K562 (cell line): ENCODE measurements at regions not wholly inside any gene's neighbourhood (a gene's known extent, or its start where the extent isn't known, plus 50 kb on each side); places are given as distances from the start of the nearest gene placed in this dataset.

Experiments
- BACH1 ChIP-seq: fragments of 200-800 bp; sonication (Bioruptor generic); IDR thresholded peaks from 2 replicates; pipeline ENCODE4 v1.6.1; 2016; ENCODE audit warnings: missing genetic modification characterization, missing compliant biosample characterization
- CBX1 ChIP-seq: sonication (generic); IDR thresholded peaks from 2 replicates; pipeline ENCODE4 v1.6.1; 2016; ENCODE audit warnings: antibody characterized with exemption, low read depth, mild to moderate bottlenecking
- CEBPB ChIP-seq: fragments of 450-650 bp; IDR thresholded peaks from 2 replicates; pipeline ENCODE4 v1.6.1; 2016; ENCODE audit warnings: missing genetic modification characterization, missing compliant biosample characterization
- FOXM1 ChIP-seq, 2 experiments: fragments of 450-650 bp in 1 of 2; sonication (generic) in 1 of 2; formaldehyde crosslinking in 1 of 2; IDR thresholded peaks; 2 replicates each; pipeline versions ENCODE4 v1.6.1 to v1.9.0; 2017 to 2022; ENCODE audit warnings: low read depth in 2 of 2, mild to moderate bottlenecking in 2 of 2, missing genetic modification reagents in 1 of 2, moderate library complexity in 1 of 2
- POLR2AphosphoS5 ChIP-seq: IDR thresholded peaks from 2 replicates; pipeline ENCODE4 v1.6.1; 2011; ENCODE audit warnings: mild to moderate bottlenecking, low read depth, low read length, moderate library complexity; ENCODE audit not compliant: control insufficient read depth, insufficient read depth
- SLC30A9 ChIP-seq: fragments of 250-450 bp; sonication (Bioruptor Pico); IDR thresholded peaks from 2 replicates; pipeline ENCODE4 v1.8.0; 2022; ENCODE audit warnings: mild to moderate bottlenecking, moderate library complexity
- TF ChIP-seq, protein P1 (sequence below), 3 experiments: IDR thresholded peaks in 2 of 3; conservative IDR thresholded peaks in 1 of 3; 2 replicates each; pipeline ENCODE4 v1.5.1; 2011 to 2012; ENCODE audit warnings: low read length in 3 of 3, mild to moderate bottlenecking in 3 of 3, control low read depth in 2 of 3, improper control_type of control experiment in 1 of 3, inconsistent platforms in 1 of 3, low read depth in 1 of 3, mixed read lengths in 1 of 3, moderate library complexity in 1 of 3; ENCODE audit not compliant: insufficient read depth in 2 of 3
- TF ChIP-seq, protein P2 (sequence below): fragments of 250-450 bp; sonication (Bioruptor Pico); IDR thresholded peaks from 2 replicates; pipeline ENCODE4 v1.8.0; 2021; ENCODE audit warnings: moderate library complexity, mild to moderate bottlenecking, inconsistent platforms
- TF ChIP-seq, protein P3 (sequence below): sonication (generic); formaldehyde crosslinking; IDR thresholded peaks from 2 replicates; pipeline ENCODE4 v1.8.1; 2023; ENCODE audit warnings: mild to moderate bottlenecking, missing genetic modification reagents
- TF ChIP-seq, protein P4 (sequence below): fragments of 250-450 bp; sonication (Bioruptor Pico); IDR thresholded peaks from 2 replicates; pipeline ENCODE4 v1.6.1; 2021; ENCODE audit warnings: mild to moderate bottlenecking

DNA sequence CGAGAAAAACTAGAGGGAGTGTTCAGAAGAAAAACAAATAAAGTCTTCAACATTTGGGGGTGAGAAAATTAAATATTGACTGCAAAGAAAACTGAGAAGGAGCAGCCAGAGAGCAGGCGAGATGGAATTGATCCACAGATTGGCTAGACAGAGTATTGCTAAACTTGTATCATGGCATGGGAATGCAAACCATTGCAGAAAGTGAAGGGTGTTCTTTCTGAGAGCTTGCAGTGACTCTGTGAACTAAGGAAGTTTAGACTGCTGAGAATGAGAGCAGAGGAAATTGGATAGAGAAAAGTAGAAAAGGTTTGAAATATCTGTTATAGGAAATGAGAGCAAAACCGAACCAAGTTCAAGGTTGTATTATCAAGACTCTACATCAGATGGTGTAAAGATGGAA lies 191.5 kb downstream of the HS3ST3A1 start:
- TF ChIP-seq SLC30A9 (CRISPR knock-in tag), result no peak
- TF ChIP-seq, protein P1, sequence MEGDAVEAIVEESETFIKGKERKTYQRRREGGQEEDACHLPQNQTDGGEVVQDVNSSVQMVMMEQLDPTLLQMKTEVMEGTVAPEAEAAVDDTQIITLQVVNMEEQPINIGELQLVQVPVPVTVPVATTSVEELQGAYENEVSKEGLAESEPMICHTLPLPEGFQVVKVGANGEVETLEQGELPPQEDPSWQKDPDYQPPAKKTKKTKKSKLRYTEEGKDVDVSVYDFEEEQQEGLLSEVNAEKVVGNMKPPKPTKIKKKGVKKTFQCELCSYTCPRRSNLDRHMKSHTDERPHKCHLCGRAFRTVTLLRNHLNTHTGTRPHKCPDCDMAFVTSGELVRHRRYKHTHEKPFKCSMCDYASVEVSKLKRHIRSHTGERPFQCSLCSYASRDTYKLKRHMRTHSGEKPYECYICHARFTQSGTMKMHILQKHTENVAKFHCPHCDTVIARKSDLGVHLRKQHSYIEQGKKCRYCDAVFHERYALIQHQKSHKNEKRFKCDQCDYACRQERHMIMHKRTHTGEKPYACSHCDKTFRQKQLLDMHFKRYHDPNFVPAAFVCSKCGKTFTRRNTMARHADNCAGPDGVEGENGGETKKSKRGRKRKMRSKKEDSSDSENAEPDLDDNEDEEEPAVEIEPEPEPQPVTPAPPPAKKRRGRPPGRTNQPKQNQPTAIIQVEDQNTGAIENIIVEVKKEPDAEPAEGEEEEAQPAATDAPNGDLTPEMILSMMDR (IDR thresholded peaks at IDR 0.05 in 2 of 3, conservative IDR thresholded peaks at IDR 0.05 in 1 of 3; ENCODE audit: insufficient read depth in 2 of 3, low read depth in 1 of 3, low read length in 3 of 3), result no peak
- no peak for TF ChIP-seq POLR2AphosphoS5
- TF ChIP-seq, protein P2, sequence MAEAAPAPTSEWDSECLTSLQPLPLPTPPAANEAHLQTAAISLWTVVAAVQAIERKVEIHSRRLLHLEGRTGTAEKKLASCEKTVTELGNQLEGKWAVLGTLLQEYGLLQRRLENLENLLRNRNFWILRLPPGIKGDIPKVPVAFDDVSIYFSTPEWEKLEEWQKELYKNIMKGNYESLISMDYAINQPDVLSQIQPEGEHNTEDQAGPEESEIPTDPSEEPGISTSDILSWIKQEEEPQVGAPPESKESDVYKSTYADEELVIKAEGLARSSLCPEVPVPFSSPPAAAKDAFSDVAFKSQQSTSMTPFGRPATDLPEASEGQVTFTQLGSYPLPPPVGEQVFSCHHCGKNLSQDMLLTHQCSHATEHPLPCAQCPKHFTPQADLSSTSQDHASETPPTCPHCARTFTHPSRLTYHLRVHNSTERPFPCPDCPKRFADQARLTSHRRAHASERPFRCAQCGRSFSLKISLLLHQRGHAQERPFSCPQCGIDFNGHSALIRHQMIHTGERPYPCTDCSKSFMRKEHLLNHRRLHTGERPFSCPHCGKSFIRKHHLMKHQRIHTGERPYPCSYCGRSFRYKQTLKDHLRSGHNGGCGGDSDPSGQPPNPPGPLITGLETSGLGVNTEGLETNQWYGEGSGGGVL (CRISPR knock-in tag), result no peak
- no peak for TF ChIP-seq CEBPB (tag)
- no peak for TF ChIP-seq CBX1
- TF ChIP-seq, protein P3, sequence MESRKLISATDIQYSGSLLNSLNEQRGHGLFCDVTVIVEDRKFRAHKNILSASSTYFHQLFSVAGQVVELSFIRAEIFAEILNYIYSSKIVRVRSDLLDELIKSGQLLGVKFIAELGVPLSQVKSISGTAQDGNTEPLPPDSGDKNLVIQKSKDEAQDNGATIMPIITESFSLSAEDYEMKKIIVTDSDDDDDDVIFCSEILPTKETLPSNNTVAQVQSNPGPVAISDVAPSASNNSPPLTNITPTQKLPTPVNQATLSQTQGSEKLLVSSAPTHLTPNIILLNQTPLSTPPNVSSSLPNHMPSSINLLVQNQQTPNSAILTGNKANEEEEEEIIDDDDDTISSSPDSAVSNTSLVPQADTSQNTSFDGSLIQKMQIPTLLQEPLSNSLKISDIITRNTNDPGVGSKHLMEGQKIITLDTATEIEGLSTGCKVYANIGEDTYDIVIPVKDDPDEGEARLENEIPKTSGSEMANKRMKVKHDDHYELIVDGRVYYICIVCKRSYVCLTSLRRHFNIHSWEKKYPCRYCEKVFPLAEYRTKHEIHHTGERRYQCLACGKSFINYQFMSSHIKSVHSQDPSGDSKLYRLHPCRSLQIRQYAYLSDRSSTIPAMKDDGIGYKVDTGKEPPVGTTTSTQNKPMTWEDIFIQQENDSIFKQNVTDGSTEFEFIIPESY (CRISPR knock-in tag), result no peak
- TF ChIP-seq FOXM1 (IDR thresholded peaks at IDR 0.05; ENCODE audit: low read depth), result no peak
- TF ChIP-seq FOXM1 (CRISPR knock-in tag; IDR thresholded peaks at IDR 0.05; ENCODE audit: low read depth), result no peak
- TF ChIP-seq, protein P4, sequence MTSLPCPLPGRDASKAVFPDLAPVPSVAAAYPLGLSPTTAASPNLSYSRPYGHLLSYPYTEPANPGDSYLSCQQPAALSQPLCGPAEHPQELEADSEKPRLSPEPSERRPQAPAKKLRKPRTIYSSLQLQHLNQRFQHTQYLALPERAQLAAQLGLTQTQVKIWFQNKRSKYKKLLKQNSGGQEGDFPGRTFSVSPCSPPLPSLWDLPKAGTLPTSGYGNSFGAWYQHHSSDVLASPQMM (CRISPR knock-in tag), result no peak
- TF ChIP-seq BACH1 (tag), result no peak
